ENCODE measurements at regions not wholly inside any gene's neighbourhood (a gene's known extent, or its start where the extent isn't known, plus 50 kb on each side); places are given as distances from the start of the nearest gene placed in this dataset.
A peak's percentile ranks its signal among the peaks of the same experiment; 100 is the strongest.
"Not testable (repeated sequence)": the region's sequence is repeated elsewhere in the genome, so short reads cannot be mapped to it uniquely, and the experiment has no call there.

GRCh38 chr5:109630093-109630492, 59.6 kb upstream of the MAN2A1 start:
- DNase-seq: no peak

- DNase-seq: peak in 1 of 3 experiments; percentile 4
Measured at GRCh38 chr5:109628591-109628990, 61.1 kb upstream of the MAN2A1 start.

- DNase-seq: not testable (repeated sequence)
Measured at GRCh38 chr5:109621266-109621665, 68.5 kb upstream of the MAN2A1 start.

- DNase-seq: peak in 1 of 3 experiments; percentile 48
Measured at GRCh38 chr5:109620651-109621050, 69.1 kb upstream of the MAN2A1 start.

- peak in 1 of 3 experiments; percentile 10 for DNase-seq
Measured at GRCh38 chr5:109619606-109620005, 70.1 kb upstream of the MAN2A1 start.

GRCh38 chr5:109619021-109619460, 70.7 kb upstream of the MAN2A1 start:
- DNase-seq: no peak

- DNase-seq: no peak
Measured at GRCh38 chr5:109614981-109615380, 74.7 kb upstream of the MAN2A1 start.

- no peak for DNase-seq
Measured at GRCh38 chr5:109614301-109614700, 75.4 kb upstream of the MAN2A1 start.

- DNase-seq: no peak
Measured at GRCh38 chr5:109612278-109612905, 77.3 kb upstream of the MAN2A1 start.

- peak; percentile 14 to 53 (median 17) for DNase-seq
Measured at GRCh38 chr5:109611505-109611904, 78.2 kb upstream of the MAN2A1 start.

GRCh38 chr5:109611061-109611460, 78.7 kb upstream of the MAN2A1 start:
- no peak for DNase-seq

- DNase-seq: no peak
Measured at GRCh38 chr5:109610581-109610980, 79.1 kb upstream of the MAN2A1 start.

GRCh38 chr5:109605207-109605730, 84.5 kb upstream of the MAN2A1 start:
- DNase-seq: peak in 1 of 3 experiments; percentile 61

GRCh38 chr5:109604758-109605157, 85.0 kb upstream of the MAN2A1 start:
- DNase-seq: no peak

- DNase-seq: no peak
Measured at GRCh38 chr5:109601736-109602135, 88.0 kb upstream of the MAN2A1 start.

- no peak for DNase-seq
Measured at GRCh38 chr5:109597893-109598292, 91.8 kb upstream of the MAN2A1 start.

GRCh38 chr5:109594217-109594616, 95.5 kb upstream of the MAN2A1 start:
- no peak for DNase-seq

- DNase-seq: no peak
Measured at GRCh38 chr5:109590799-109591198, 98.9 kb upstream of the MAN2A1 start.

- peak in 1 of 3 experiments; percentile 7 for DNase-seq
Measured at GRCh38 chr5:109589986-109590385, 99.7 kb upstream of the MAN2A1 start.

GRCh38 chr5:109589239-109589638, 100.5 kb upstream of the MAN2A1 start:
- no peak for DNase-seq

GRCh38 chr5:109588281-109589035, 101.3 kb upstream of the MAN2A1 start:
- no peak for DNase-seq

GRCh38 chr5:109584986-109585599, 104.6 kb upstream of the MAN2A1 start:
- no peak for DNase-seq

- no peak for DNase-seq
Measured at GRCh38 chr5:109580225-109580624, 109.5 kb upstream of the MAN2A1 start.

- no peak for DNase-seq
Measured at GRCh38 chr5:109575506-109575905, 114.2 kb upstream of the MAN2A1 start.

Measured in NCI-H1417 (cell line).